HUES48 (cell line): ENCODE measurements at regions not wholly inside any gene's neighbourhood (a gene's known extent, or its start where the extent isn't known, plus 50 kb on each side); places are given as distances from the start of the nearest gene placed in this dataset.

Source experiments
- H3K27ac ChIP-seq: one replicate; pipeline ENCODE4 v1.7.0; 2013; ENCODE audit warnings: low read depth, low read length, inconsistent platforms
- H3K27me3 ChIP-seq: 2 replicates; pipeline ENCODE4 v1.6.1; 2013; ENCODE audit warnings: mild to moderate bottlenecking, low read length; ENCODE audit not compliant: control insufficient read depth, insufficient read depth
- H3K36me3 ChIP-seq: 2 replicates; pipeline ENCODE4 v1.6.1; 2013; ENCODE audit warnings: low read length; ENCODE audit not compliant: control insufficient read depth, insufficient read depth
- H3K4me1 ChIP-seq: 2 replicates; pipeline ENCODE4 v1.6.1; 2013; ENCODE audit warnings: mild to moderate bottlenecking, low read length; ENCODE audit not compliant: control insufficient read depth, insufficient read depth
- H3K4me3 ChIP-seq: 2 replicates; pipeline ENCODE4 v1.5.1; 2013; ENCODE audit warnings: mild to moderate bottlenecking, low read depth, low read length
- H3K9ac ChIP-seq: 2 replicates; pipeline ENCODE4 v1.6.1; 2013; ENCODE audit warnings: mild to moderate bottlenecking, low read depth, low read length, moderate library complexity
- H3K9me3 ChIP-seq: 2 replicates; pipeline ENCODE4 v1.6.1; 2013; ENCODE audit warnings: low read length; ENCODE audit not compliant: control insufficient read depth, insufficient read depth

GRCh38 chr2:5093056-5093455 is 599.1 kb upstream of the SOX11 start:
- H3K27me3 ChIP-seq, result no peaks in the 10 kb centered on the region; the same call in 1 of the 2 replicates
- H3K4me1 ChIP-seq, result no peaks in the 10 kb centered on the region
- no peaks in the 10 kb centered on the region for H3K36me3 ChIP-seq
- no peaks in the 10 kb centered on the region for H3K9me3 ChIP-seq
- no peak overlapping the region for H3K4me3 ChIP-seq
- H3K9ac ChIP-seq, result no peak overlapping the region
- no peak overlapping the region for H3K27ac ChIP-seq

- Histone ChIP-seq H3K27me3 (no peaks in the 10 kb centered on the region; the same call in 1 of the 2 replicates), H3K36me3 (no peaks in the 10 kb centered on the region), H3K4me3 (no peak overlapping the region), H3K4me1 (no peaks in the 10 kb centered on the region), H3K9ac (no peak overlapping the region), H3K27ac (no peak overlapping the region), H3K9me3 (no peaks in the 10 kb centered on the region)
Observed at GRCh38 chr2:5093518-5093917, 598.7 kb upstream of the SOX11 start.

GRCh38 chr2:5094192-5094591 is 598.0 kb upstream of the SOX11 start:
- Histone ChIP-seq H3K9me3 (no peaks in the 10 kb centered on the region), H3K36me3 (no peaks in the 10 kb centered on the region), H3K9ac (no peak overlapping the region), H3K27me3 (no peaks in the 10 kb centered on the region; the same call in 1 of the 2 replicates), H3K4me3 (no peak overlapping the region), H3K4me1 (no peaks in the 10 kb centered on the region), H3K27ac (no peak overlapping the region)

GRCh38 chr2:5098286-5098685 is 593.9 kb upstream of the SOX11 start:
- H3K9ac ChIP-seq, result no peak overlapping the region
- H3K27ac ChIP-seq, result no peak overlapping the region
- H3K4me1 ChIP-seq, result no peaks in the 10 kb centered on the region
- no peaks in the 10 kb centered on the region for H3K9me3 ChIP-seq
- no peaks in the 10 kb centered on the region for H3K27me3 ChIP-seq
- no peak overlapping the region for H3K4me3 ChIP-seq
- H3K36me3 ChIP-seq, result no peaks in the 10 kb centered on the region

- H3K9me3 ChIP-seq, result no peaks in the 10 kb centered on the region
- no peak overlapping the region for H3K9ac ChIP-seq
- no peak overlapping the region for H3K4me3 ChIP-seq
- H3K36me3 ChIP-seq, result no peaks in the 10 kb centered on the region
- H3K4me1 ChIP-seq, result no peaks in the 10 kb centered on the region
- H3K27me3 ChIP-seq, result no peaks in the 10 kb centered on the region
- H3K27ac ChIP-seq, result no peak overlapping the region
Observed at GRCh38 chr2:5102823-5103222, 589.4 kb upstream of the SOX11 start.

GRCh38 chr2:5111581-5111980 is 580.6 kb upstream of the SOX11 start:
- Histone ChIP-seq H3K9me3 (peaks cover 52% of the 10 kb centered on the region), H3K27ac (no peak overlapping the region), H3K9ac (no peak overlapping the region), H3K4me1 (no peaks in the 10 kb centered on the region), H3K27me3 (no peaks in the 10 kb centered on the region), H3K4me3 (no peak overlapping the region), H3K36me3 (no peaks in the 10 kb centered on the region)

GRCh38 chr2:5119046-5119445 is 573.1 kb upstream of the SOX11 start:
- H3K36me3 ChIP-seq, result no peaks in the 10 kb centered on the region
- H3K27me3 ChIP-seq, result no peaks in the 10 kb centered on the region
- H3K4me1 ChIP-seq, result no peaks in the 10 kb centered on the region
- H3K4me3 ChIP-seq, result no peak overlapping the region
- no peak overlapping the region for H3K9ac ChIP-seq
- H3K9me3 ChIP-seq, result peaks cover 15% of the 10 kb centered on the region
- H3K27ac ChIP-seq, result no peak overlapping the region

- Histone ChIP-seq H3K4me3 (no peak overlapping the region), H3K9me3 (no peaks in the 10 kb centered on the region)
Observed at GRCh38 chr2:5121121-5121520, 571.1 kb upstream of the SOX11 start.

GRCh38 chr2:5121642-5122041 is 570.5 kb upstream of the SOX11 start:
- peaks cover 14% of the 10 kb centered on the region for H3K4me1 ChIP-seq
- no peaks in the 10 kb centered on the region for H3K36me3 ChIP-seq
- H3K27me3 ChIP-seq, result no peaks in the 10 kb centered on the region
- H3K27ac ChIP-seq, result no peak overlapping the region
- H3K9me3 ChIP-seq, result no peaks in the 10 kb centered on the region
- H3K9ac ChIP-seq, result no peak overlapping the region
- no peak overlapping the region for H3K4me3 ChIP-seq

More at GRCh38 chr2:5121121-5121520, 571.1 kb upstream of the SOX11 start:
- Histone ChIP-seq H3K4me1 (peaks cover 11% of the 10 kb centered on the region), H3K36me3 (no peaks in the 10 kb centered on the region), H3K9ac (no peak overlapping the region), H3K27ac (no peak overlapping the region), H3K27me3 (no peaks in the 10 kb centered on the region)

GRCh38 chr2:5123582-5124196 is 568.5 kb upstream of the SOX11 start:
- no peaks in the 10 kb centered on the region for H3K36me3 ChIP-seq
- H3K27me3 ChIP-seq, result no peaks in the 10 kb centered on the region

GRCh38 chr2:5125017-5125730 is 567.0 kb upstream of the SOX11 start:
- Histone ChIP-seq H3K27ac (peak overlapping the region; percentile 92), H3K9ac (no peak overlapping the region), H3K4me3 (0 out of 2 replicates have a peak overlapping the region, but pooled peaks have one; percentile 13), H3K4me1 (peaks cover 14% of the 10 kb centered on the region), H3K9me3 (no peaks in the 10 kb centered on the region), H3K36me3 (no peaks in the 10 kb centered on the region), H3K27me3 (no peaks in the 10 kb centered on the region)

More at GRCh38 chr2:5123582-5124196, 568.5 kb upstream of the SOX11 start:
- peaks cover 14% of the 10 kb centered on the region for H3K4me1 ChIP-seq
- H3K9ac ChIP-seq, result no peak overlapping the region
- H3K4me3 ChIP-seq, result no peak overlapping the region
- H3K9me3 ChIP-seq, result no peaks in the 10 kb centered on the region
- no peak overlapping the region for H3K27ac ChIP-seq
